ENCODE measurements at regions not wholly inside any gene's neighbourhood (a gene's known extent, or its start where the extent isn't known, plus 50 kb on each side); places are given as distances from the start of the nearest gene placed in this dataset.

DNA sequence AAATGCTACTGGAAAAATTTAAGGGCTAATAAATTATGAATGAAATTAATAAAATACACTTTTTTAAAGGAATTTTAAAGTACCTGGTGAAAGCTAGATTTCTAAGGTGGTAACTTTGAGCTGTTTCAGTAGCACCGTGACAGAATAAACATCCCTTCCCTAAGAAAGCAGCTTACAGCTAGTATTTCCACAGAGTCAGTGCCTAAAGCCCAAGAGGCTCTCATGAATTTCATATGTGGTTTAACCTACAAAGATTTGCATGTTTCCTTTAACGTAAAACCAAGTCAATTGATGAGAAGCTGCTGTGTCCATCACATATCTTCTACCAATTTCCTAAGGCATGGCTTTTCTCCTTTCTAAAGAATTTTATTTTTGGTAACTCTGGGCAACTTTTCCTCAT lies 56.8 kb downstream of the IFNG start:
- no peak for DNase-seq

DNA sequence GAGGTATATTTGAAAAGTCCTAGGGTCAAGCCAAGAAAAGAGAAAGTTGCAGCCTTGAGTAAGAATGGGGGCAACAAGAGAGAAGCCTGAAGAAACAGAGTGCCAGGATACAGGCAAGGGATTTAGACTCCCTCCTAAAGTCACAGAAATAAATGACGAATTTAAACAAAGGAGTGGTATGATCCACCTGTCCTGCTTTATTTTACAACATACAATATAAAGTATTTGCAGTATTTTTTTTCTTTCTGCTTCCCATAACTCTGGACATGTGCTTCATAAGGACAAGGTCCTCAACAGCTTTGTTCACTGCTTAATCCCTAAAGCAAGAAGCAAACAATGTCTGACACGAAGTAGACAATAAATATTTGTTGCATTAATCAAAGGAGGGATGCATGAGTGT lies 57.4 kb downstream of the IFNG start:
- DNase-seq: no peak

DNA sequence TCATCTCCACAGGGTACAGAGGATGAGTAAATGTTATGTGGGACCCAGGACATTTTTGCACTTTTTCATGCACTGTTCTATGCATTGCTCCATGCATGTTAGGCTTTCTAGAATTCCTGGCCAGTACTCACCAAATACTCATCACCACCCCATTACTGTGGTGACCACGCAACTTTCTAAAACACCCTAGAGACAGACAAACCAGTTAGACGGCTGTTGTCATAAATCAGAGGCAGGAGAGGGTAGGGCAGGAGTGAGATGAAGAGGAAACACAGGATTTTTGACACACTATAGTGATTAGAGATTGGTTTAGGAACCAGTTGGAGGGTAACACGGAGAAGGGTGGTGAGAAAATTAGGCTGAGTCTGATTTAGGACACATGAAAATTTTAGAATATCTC lies 59.3 kb downstream of the IFNG start:
- DNase-seq: no peak

DNA sequence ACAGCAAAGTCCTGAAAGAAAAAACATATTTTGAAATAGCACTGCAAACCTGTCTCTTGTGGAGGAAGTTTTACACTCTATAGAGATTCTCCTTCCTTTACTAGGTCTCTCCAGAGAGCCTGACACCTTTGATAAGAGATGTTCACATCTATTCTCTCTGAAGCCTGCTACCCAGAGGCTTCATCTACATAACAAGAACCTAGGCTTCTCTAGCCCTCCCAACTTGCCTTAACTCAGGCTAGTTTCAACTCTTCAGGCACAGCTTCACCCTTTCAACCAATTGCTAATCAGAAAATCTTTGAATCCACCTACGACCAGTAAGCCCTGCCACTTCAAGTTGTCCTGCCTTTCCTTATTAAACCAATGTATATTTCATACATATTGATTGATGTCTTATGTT lies 60.6 kb downstream of the IFNG start:
- no peak for DNase-seq

DNA sequence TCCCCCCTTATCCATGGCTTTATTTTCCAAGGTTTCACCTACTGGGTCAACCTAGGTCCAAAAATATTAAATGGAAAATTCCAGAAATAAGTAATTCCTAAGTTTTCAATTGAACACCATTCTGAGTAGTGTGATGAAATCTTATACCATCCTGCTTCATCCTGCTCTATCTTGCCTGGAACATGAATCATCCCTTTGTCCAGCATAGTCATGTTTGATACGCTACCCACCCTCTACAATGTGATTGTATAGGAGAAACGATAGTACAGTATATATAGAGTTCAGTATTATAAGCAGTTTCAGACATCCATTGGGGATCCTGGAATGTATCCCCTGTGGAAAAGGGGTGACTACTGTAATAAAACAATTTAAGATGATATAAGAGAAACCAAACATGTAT lies 62.2 kb downstream of the IFNG start:
- DNase-seq: no peak

DNA sequence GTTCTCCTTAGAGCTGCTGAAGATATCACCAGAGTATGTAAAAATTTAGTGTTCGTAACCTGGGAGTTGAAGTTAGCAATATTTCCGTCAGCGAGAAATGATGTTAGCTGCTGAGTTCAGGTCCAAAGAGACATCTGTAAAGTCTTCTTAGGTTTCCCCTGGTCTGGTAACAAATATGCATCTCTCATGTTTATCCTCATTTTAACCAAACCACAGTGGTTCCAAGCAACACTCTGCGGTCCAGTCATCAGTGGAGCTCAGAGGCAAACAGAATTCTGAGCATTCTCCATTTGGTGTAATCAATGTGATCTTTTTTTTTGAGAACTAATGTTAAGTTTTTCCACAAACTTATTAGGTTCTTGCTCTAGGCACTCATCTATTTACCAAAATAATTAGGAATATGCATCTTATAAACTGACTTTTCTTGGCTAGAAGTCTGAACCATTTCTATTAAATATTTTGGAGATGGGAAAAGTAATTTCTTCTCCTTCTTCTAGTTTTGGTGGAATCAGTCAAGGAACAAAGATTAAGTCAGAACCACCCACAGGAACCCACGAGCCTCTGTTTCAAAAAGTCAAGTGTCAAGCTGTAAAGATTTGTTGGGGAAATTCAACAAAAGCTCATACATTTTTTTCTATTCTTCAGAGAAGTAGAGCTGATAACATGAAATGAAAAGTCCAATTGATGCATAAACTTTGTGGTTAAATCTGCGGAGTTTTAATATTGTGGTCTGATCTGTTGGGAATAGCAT lies 64.7 kb downstream of the IFNG start:
- DNase-seq: no peak

DNA sequence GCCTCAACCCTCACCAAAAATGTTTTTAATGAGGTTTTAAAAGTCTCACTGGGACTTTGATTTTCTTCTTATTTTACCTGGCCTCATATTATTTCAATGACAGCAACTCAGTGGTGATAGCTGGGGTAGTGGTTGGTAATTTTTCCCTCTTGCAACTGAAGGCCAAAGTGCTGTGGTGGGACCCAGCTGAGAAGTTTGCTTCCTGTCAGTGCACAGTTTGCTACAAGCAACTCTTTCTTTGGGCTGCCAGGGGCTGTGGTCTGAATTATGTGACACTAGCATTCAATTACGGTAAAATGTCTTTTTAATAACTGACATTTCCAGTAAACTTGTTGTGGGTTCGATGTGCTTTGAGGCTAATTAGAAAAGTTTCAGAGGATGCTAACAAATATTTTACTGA lies 65.3 kb downstream of the IFNG start:
- no peak for DNase-seq

DNA sequence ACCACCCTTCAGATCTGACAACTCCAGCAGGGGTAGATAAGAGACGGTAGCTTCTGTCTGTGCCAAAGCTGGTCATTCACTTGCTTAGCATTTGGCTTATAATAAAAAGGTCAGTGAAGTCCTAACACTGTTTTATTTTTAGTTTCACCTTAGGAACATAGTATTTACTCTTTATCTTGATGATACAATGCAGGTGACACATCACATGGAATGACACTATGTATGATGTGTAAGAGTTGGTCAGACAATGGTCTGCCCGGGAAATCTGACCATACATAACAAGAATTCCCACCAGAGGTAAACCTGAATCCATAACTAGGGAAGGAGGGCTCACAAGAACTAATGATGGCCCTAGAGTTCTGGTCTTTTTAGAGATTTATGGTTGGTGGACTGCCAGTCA lies 66.6 kb downstream of the IFNG start:
- DNase-seq: no peak

DNA sequence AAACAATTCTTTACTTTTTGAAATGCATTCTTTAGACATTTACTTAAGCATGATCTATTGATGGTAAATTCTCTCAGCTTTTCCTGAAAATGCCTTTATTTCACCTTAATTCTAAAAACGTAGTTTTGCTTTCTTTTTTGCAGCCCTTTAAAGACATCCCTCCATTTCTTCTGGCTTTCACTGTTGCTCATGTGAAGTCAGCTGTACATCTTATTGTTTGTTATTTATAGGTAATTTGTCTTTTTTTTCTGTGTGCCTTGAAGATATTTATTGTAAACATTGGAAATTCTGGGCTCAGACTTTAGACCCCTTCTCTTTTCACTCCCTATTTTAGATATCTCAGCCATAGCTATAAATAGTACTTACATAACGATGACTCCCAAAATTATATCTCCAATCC lies 70.4 kb downstream of the IFNG start:
- no peak for DNase-seq

DNA sequence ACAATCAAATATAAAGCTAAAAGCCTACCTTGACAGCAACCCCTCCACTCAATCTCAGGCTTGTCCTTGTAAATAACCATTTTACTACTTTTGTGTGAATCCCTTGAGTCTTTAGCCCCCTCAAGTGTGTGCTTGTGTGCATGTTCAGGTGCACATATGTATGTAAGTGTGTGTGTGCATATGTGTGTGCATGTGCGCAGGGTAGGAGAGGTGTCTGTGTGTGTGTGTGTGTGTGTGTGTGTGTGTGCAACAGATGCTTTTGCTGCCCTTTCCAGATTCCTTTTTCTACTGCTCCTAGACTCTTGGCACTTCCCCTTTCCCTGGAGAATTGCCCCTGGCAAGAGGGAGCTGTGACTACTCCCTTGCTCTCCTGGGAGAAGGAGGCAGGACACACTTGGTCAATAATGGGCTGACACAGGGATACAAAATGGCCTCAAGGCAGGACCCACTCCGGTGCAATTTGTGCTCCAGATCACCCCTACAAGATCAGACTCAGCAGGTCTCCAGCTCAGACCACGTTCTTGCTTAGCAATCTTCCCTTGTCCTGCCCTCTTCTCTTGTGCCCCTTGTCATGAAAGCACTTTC lies 73.4 kb downstream of the IFNG start:
- peak; percentile 20 for DNase-seq

DNA sequence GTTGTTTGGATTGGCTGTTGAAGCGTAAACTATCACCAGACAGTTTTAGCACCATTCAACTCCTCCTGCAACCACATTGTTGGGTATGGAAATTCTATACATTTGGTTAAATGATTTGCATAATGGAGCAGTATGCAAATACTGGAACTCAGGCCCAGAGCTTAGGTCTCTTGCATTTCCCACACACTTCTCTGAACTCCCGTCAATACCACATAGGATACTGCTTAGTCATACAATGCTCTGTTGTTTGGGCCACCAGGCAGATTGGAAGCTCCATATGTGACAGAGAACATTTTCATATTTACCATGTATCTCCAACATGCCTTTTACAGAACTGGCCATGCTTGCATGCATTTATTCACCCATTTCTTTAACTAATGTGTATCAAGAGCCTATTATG lies 78.0 kb downstream of the IFNG start:
- no peak for DNase-seq

DNA sequence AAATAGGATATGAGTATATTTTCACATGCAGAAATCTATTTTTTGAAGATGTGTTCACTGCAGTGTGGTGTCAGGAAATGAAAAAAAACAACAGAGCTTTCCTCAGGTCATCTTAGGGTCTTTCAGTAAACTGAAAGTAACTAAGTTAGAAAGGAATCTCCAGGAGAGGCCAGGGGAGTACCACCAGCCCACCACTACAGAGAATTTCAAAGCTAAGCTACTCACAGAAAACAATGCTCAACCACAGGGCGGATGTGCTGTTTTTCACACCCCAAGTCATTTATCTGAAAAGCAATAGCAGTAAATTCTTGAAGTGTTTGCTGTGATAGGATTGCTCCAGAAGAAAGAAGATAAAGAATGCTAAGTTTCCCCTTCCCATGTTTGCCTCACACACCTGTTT lies 79.0 kb downstream of the IFNG start:
- no peak for DNase-seq

DNA sequence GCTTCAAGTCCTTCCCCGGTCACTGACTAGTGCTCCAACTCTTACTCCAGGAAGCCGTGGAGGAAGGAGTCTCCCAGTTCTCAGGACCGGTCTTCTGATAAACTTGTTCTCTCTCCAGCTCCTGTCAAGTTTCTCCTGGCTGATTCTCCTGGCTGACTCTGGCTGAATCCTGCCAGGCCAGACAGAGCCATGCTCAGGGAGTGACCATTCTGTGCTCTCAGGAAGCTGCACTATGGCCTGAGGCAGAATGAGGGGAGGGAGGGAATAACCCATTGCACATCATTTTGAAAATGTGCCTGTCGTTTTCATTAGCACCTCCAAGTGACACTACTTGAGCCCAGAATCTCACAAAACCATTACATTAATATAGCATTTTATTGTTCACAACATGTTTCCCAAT lies 80.8 kb downstream of the IFNG start:
- DNase-seq: no peak

DNA sequence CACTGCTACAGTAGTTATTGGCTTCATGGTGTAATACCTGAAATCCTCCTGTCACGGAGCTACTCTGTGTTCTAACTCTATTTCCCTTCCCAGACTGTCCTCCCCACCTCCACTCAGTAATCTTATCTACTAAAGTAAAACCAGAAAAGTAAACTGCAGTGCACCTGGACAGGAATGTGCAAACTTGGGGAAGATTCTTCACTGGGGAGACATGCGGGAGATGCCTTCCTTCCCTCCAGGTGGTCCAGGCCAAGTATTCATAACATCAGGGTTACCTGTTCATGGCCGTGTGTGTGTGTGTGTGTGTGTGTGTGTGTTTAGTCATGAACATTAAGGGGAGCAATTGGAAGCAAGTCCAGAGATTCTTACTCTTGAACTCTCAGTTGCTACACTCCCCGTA lies 84.1 kb downstream of the IFNG start:
- DNase-seq: no peak

DNA sequence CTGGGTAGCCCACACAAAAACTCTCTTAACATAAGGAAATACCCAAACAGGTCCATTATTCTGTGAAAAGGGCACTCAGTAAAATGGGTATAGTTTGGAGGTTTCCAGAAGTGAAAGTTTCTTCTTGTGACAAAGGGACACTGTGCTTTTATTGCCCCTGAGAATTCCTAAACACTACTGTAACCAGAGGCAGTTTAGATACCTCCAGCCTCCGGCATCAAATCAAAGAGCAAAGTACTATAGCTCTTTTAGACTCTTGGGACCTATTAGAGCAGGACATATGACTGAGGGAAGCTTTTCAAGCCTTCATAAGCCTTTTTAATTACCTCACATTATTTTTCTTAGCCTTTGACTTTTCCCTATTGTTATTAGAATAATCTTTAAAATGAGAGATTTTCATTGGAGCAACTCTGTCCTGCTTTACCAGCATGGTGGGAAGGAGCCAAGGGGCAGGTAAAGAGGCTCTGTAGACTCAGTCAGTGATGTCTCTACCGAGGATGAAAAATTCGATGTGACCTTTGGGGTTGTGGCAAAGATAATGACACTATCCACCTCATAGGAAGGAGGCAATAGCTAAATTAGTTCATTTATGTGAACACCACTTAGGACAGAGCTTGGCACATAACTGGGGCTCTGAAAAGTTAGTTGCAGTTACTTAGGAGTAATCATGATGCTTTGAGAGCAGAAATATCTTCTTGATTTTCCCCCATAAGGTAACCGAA lies 85.1 kb downstream of the IFNG start:
- DNase-seq: no peak

DNA sequence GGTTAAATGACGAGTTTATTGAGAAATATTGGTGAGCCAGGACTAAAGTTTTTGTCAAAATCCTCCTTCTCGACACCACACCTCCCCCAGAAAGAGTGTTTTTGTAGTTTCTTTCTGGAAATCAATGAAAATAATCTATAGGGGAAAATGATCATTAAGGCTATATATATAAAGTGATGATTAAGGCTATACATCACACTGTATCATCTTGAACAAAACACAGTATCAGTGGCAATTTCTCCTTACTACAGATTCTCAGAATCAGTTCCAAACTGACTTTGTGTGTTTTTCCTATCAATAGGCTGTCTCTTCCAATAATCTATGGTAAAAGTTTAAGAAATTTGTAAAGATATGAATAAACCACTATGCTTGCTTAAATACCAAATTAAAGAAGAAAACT lies 81.7 kb downstream of the IFNG-AS1 start:
- DNase-seq: no peak
